ENCODE measurements at regions not wholly inside any gene's neighbourhood (a gene's known extent, or its start where the extent isn't known, plus 50 kb on each side); places are given as distances from the start of the nearest gene placed in this dataset.

- no peak for DNase-seq (ENCODE audit: low spot score)
- TF ChIP-seq, protein P1, sequence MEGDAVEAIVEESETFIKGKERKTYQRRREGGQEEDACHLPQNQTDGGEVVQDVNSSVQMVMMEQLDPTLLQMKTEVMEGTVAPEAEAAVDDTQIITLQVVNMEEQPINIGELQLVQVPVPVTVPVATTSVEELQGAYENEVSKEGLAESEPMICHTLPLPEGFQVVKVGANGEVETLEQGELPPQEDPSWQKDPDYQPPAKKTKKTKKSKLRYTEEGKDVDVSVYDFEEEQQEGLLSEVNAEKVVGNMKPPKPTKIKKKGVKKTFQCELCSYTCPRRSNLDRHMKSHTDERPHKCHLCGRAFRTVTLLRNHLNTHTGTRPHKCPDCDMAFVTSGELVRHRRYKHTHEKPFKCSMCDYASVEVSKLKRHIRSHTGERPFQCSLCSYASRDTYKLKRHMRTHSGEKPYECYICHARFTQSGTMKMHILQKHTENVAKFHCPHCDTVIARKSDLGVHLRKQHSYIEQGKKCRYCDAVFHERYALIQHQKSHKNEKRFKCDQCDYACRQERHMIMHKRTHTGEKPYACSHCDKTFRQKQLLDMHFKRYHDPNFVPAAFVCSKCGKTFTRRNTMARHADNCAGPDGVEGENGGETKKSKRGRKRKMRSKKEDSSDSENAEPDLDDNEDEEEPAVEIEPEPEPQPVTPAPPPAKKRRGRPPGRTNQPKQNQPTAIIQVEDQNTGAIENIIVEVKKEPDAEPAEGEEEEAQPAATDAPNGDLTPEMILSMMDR (IDR thresholded peaks at IDR 0.05; ENCODE audit: borderline replicate concordance, control extremely low read depth, extremely low read depth, insufficient read depth, missing control alignments), result no peak
- in situ Hi-C loops (cut with MboI; ENCODE audit: low sequenced_read_pairs, unreplicated experiment), result no loop called here
These were observed 786.1 kb downstream of the PDHA2 start for GRCh38 chr4:96626023-96626422.

- DNase-seq (ENCODE audit: low spot score), result no peak
- TF ChIP-seq, protein P1 (IDR thresholded peaks at IDR 0.05; ENCODE audit: borderline replicate concordance, control extremely low read depth, extremely low read depth, insufficient read depth, missing control alignments), result no peak
- in situ Hi-C loops (cut with MboI; ENCODE audit: low sequenced_read_pairs, unreplicated experiment), result no loop called here
These were observed 790.9 kb downstream of the PDHA2 start for GRCh38 chr4:96630839-96631238.

- in situ Hi-C loops (cut with MboI; ENCODE audit: low sequenced_read_pairs, unreplicated experiment), result no loop called here
- no peak for DNase-seq (ENCODE audit: low spot score)
- TF ChIP-seq, protein P1 (IDR thresholded peaks at IDR 0.05; ENCODE audit: borderline replicate concordance, control extremely low read depth, extremely low read depth, insufficient read depth, missing control alignments), result no peak
These were observed 798.1 kb downstream of the PDHA2 start for GRCh38 chr4:96637971-96638412.

DNA sequence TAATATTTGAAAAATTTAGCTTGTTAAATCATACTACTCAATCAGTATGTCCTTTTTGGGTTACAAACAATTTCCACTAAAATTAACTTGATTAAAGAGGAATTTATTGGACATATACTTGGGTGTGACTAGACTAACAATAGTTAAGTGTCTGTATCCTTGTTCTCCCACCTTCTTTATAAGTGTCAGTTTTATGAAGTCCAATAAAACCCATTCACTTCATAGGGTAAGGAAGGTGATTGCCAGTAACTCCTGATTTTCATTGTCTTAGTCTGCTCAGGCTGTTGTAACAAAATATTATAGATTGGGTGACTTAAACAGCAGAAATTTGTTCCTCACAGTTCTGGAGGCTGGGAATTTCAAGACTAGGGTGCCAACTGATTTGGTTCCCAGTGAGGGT, 800.0 kb downstream of the PDHA2 start:
- TF ChIP-seq, protein P1 (IDR thresholded peaks at IDR 0.05; ENCODE audit: borderline replicate concordance, control extremely low read depth, extremely low read depth, insufficient read depth, missing control alignments), result no peak
- DNase-seq (ENCODE audit: low spot score), result no peak

DNA sequence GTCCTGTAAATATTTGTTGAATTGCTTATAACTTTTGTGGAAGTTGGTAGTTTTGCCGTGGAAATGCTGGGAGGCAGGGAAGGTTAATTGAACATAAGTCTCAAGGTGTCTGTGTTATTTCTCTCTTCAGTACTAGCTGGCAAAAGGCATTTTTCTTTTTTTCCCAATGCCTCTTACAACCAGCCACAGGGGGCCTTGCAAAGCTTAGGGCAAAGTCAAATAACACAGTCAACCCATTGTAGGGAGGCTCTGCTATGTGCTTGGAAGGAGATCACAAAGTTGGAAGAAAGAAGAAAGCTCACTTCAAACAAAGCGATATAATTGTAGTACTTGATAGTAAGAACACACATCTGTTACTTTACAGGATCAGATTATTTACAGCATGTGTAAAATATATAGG, 802.6 kb downstream of the PDHA2 start:
- in situ Hi-C loops (cut with MboI; ENCODE audit: low sequenced_read_pairs, unreplicated experiment), result no loop called here
- no peak for DNase-seq (ENCODE audit: low spot score)
- TF ChIP-seq, protein P1 (IDR thresholded peaks at IDR 0.05; ENCODE audit: borderline replicate concordance, control extremely low read depth, extremely low read depth, insufficient read depth, missing control alignments), result no peak

More for the DNA sequence above, 800.0 kb downstream of the PDHA2 start:
- in situ Hi-C loops (cut with MboI; ENCODE audit: low sequenced_read_pairs, unreplicated experiment), result no loop called here

- TF ChIP-seq, protein P1 (IDR thresholded peaks at IDR 0.05; ENCODE audit: borderline replicate concordance, control extremely low read depth, extremely low read depth, insufficient read depth, missing control alignments), result no peak
- in situ Hi-C loops (cut with MboI; ENCODE audit: low sequenced_read_pairs, unreplicated experiment), result no loop called here
These were observed 806.3 kb downstream of the PDHA2 start for GRCh38 chr4:96646146-96646545.

DNA sequence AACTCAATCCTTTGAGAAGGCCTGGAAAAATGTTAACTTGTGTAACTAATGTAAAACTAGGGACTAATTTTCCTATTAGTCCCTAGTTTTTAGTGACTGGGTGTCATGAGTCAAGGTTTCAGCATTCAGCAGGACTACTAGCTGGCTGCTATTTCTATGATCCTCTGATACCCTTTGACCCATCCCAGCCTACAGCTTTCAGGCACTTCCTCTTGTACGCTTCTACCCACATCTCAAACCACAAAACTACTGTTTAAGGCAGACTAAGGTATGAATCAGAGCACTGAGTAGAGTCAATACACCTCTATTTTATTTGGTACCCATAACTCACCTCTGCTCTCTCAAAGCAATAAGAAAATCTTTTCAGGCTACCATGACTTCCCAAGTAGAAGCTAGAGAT, 809.6 kb downstream of the PDHA2 start:
- TF ChIP-seq, protein P1 (IDR thresholded peaks at IDR 0.05; ENCODE audit: borderline replicate concordance, control extremely low read depth, extremely low read depth, insufficient read depth, missing control alignments), result no peak
- in situ Hi-C loops (cut with MboI; ENCODE audit: low sequenced_read_pairs, unreplicated experiment), result no loop called here
- no peak for DNase-seq (ENCODE audit: low spot score)

More at GRCh38 chr4:96646146-96646545, 806.3 kb downstream of the PDHA2 start:
- DNase-seq (ENCODE audit: low spot score), result no peak

All from GM13976 (cell line).